Body of pancreas (tissue), 4 donors: ENCODE measurements at regions not wholly inside any gene's neighbourhood (a gene's known extent, or its start where the extent isn't known, plus 50 kb on each side); places are given as distances from the start of the nearest gene placed in this dataset.

Source experiments
- POLR2A ChIP-seq, 3 donors: fragments of 450-650 bp; IDR thresholded peaks; one replicate each; pipeline ENCODE4 v1.6.1; 2016; ENCODE audit warnings: antibody characterized with exemption in 3 of 3, mild to moderate bottlenecking in 2 of 3
- TF ChIP-seq, protein P1 (sequence below), 7 experiments: fragments of 450-650 bp in 4 of 7; fragments of 200-600 bp in 3 of 7; sonication (generic) in 3 of 7; IDR thresholded peaks; one replicate each; pipeline ENCODE4 v1.5.1; 2016 to 2019; ENCODE audit warnings: antibody characterized with exemption in 7 of 7

DNA sequence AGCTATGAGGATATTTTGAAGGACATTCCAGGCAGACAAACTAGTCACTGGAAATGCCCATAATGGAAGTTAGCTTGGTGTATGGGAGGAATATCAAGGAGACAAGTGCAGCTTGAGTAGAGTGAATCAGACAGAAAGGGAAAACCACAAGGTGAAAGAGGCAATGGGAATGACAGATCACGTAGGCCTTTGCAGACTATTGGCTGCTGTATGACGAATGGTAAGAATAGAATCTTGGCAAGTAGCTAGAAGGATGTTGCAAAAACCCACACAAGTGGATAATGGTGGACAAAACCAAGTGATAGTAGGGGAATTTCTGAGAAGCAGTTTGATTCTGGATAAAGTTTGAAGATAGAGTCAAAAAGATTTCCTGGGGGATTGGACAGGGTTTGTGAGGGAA, 196.9 kb upstream of the NOVA1 start:
- no peak for TF ChIP-seq POLR2A (IDR thresholded peaks at IDR 0.05)
- TF ChIP-seq, protein P1, sequence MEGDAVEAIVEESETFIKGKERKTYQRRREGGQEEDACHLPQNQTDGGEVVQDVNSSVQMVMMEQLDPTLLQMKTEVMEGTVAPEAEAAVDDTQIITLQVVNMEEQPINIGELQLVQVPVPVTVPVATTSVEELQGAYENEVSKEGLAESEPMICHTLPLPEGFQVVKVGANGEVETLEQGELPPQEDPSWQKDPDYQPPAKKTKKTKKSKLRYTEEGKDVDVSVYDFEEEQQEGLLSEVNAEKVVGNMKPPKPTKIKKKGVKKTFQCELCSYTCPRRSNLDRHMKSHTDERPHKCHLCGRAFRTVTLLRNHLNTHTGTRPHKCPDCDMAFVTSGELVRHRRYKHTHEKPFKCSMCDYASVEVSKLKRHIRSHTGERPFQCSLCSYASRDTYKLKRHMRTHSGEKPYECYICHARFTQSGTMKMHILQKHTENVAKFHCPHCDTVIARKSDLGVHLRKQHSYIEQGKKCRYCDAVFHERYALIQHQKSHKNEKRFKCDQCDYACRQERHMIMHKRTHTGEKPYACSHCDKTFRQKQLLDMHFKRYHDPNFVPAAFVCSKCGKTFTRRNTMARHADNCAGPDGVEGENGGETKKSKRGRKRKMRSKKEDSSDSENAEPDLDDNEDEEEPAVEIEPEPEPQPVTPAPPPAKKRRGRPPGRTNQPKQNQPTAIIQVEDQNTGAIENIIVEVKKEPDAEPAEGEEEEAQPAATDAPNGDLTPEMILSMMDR (IDR thresholded peaks at IDR 0.05): no peak
